ENCODE measurements at regions not wholly inside any gene's neighbourhood (a gene's known extent, or its start where the extent isn't known, plus 50 kb on each side); places are given as distances from the start of the nearest gene placed in this dataset.
"Not testable (repeated sequence)": the region's sequence is repeated elsewhere in the genome, so short reads cannot be mapped to it uniquely, and the experiment has no call there.

- POLR2A ChIA-PET: no interaction called here
- TF ChIP-seq FOXM1 (IDR thresholded peaks at IDR 0.05; ENCODE audit: borderline replicate concordance): no peak
- TF ChIP-seq LEF1 (IDR thresholded peaks at IDR 0.05; ENCODE audit: borderline replicate concordance): no peak
- DNase-seq (ENCODE audit: extremely low spot score): no peak
- CTCF ChIA-PET: no interaction called here
Observed at GRCh38 chr5:103743421-103743820, 180.8 kb upstream of the NUDT12 start.

GRCh38 chr5:103741984-103742383 lies 179.4 kb upstream of the NUDT12 start:
- DNase-seq (ENCODE audit: extremely low spot score): no peak
- no peak for TF ChIP-seq LEF1 (IDR thresholded peaks at IDR 0.05; ENCODE audit: borderline replicate concordance)
- no peak for TF ChIP-seq SUZ12 (IDR thresholded peaks at IDR 0.05)
- no peak for TF ChIP-seq ARNT (IDR thresholded peaks at IDR 0.05)
- TF ChIP-seq ELF4 (IDR thresholded peaks at IDR 0.05): no peak
- no peak for TF ChIP-seq BHLHE40 (IDR thresholded peaks at IDR 0.05; ENCODE audit: borderline replicate concordance)
- no peak for TF ChIP-seq FOXA1 (IDR thresholded peaks at IDR 0.05)
- TF ChIP-seq TARDBP (IDR thresholded peaks at IDR 0.05): no peak
- no peak for TF ChIP-seq NFRKB (IDR thresholded peaks at IDR 0.05)
- no peak for TF ChIP-seq ZNF384 (IDR thresholded peaks at IDR 0.05)
- no peak for TF ChIP-seq PKNOX1 (IDR thresholded peaks at IDR 0.05)
- no peak for TF ChIP-seq HDGF (IDR thresholded peaks at IDR 0.05; ENCODE audit: borderline replicate concordance)
- no peak for TF ChIP-seq L3MBTL2 (conservative IDR thresholded peaks at IDR 0.05)
- CTCF ChIA-PET: no interaction called here
- POLR2A ChIA-PET: no interaction called here

DNA sequence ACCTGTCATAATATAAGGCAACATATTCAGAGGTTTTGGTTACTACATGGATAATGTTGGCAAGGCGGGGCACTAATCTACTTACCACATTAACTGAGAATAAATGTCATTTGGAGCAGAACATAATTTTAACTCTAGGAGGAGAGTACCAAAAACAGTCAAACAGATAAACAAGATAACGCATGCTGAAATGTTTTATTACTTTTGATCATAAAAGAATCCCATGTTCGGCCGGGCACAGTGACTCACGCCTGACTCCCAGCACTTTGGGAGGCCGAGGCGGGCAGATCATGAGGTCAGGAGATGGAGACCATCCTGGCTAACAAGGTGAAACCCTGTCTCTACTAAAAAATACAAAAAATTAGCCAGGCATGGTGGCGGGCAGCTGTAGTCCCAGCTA lies 173.8 kb upstream of the NUDT12 start:
- DNase-seq (ENCODE audit: extremely low spot score); CTCF ChIA-PET; POLR2A ChIA-PET: not testable (repeated sequence)

- ChIA-PET POLR2A (no interaction called here), CTCF (no interaction called here)
- TF ChIP-seq ARNT (IDR thresholded peaks at IDR 0.05): no peak
- no peak for TF ChIP-seq FOXK2 (IDR thresholded peaks at IDR 0.05)
- no peak for TF ChIP-seq BHLHE40 (IDR thresholded peaks at IDR 0.05; ENCODE audit: borderline replicate concordance)
- TF ChIP-seq TARDBP (IDR thresholded peaks at IDR 0.05): no peak
- no peak for TF ChIP-seq L3MBTL2 (conservative IDR thresholded peaks at IDR 0.05)
- TF ChIP-seq SUZ12 (IDR thresholded peaks at IDR 0.05): no peak
- no peak for TF ChIP-seq SP1 (IDR thresholded peaks at IDR 0.05)
- TF ChIP-seq HDGF (IDR thresholded peaks at IDR 0.05; ENCODE audit: borderline replicate concordance): no peak
- TF ChIP-seq NFRKB (IDR thresholded peaks at IDR 0.05): no peak
- no peak for TF ChIP-seq ZNF384 (IDR thresholded peaks at IDR 0.05)
- no peak for TF ChIP-seq FOXM1 (IDR thresholded peaks at IDR 0.05; ENCODE audit: borderline replicate concordance)
- no peak for TF ChIP-seq LEF1 (IDR thresholded peaks at IDR 0.05; ENCODE audit: borderline replicate concordance)
- DNase-seq (ENCODE audit: extremely low spot score): no peak
Observed at GRCh38 chr5:103724271-103724670, 161.7 kb upstream of the NUDT12 start.

GRCh38 chr5:103721183-103721582 lies 158.6 kb upstream of the NUDT12 start:
- TF ChIP-seq NFRKB (IDR thresholded peaks at IDR 0.05): no peak
- TF ChIP-seq FOXA1 (IDR thresholded peaks at IDR 0.05): no peak
- TF ChIP-seq ARNT (IDR thresholded peaks at IDR 0.05): no peak
- no peak for TF ChIP-seq L3MBTL2 (conservative IDR thresholded peaks at IDR 0.05)
- no peak for TF ChIP-seq TARDBP (IDR thresholded peaks at IDR 0.05)
- TF ChIP-seq FOXM1 (IDR thresholded peaks at IDR 0.05; ENCODE audit: borderline replicate concordance): no peak
- TF ChIP-seq CTBP1 (IDR thresholded peaks at IDR 0.05; ENCODE audit: borderline replicate concordance): no peak
- no peak for TF ChIP-seq SP1 (IDR thresholded peaks at IDR 0.05)
- TF ChIP-seq ELF4 (IDR thresholded peaks at IDR 0.05): no peak
- no peak for TF ChIP-seq PKNOX1 (IDR thresholded peaks at IDR 0.05)
- TF ChIP-seq FOXK2 (IDR thresholded peaks at IDR 0.05): no peak
- no peak for TF ChIP-seq SUZ12 (IDR thresholded peaks at IDR 0.05)
- ChIA-PET POLR2A (no interaction called here), CTCF (no interaction called here)
- no peak for DNase-seq (ENCODE audit: extremely low spot score)

DNA sequence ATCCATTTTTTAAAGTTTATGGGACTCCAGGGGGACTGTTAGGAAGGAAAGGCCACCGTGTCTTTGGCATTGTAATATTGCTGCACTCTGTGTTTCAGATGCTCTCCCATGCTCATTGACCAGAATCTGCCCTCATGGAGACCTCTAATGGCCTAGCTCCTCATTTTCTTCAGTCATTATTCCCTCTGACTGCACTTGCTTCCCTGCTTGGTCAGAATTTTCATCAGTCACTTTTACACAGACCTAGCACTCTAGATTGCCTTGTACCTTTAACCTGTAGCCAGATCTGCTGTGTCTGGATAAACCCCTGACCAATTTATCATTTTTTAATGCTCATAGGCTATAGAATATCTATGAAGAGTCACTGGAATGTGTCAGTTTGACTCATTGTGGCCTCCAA lies 155.5 kb upstream of the NUDT12 start:
- no peak for DNase-seq (ENCODE audit: extremely low spot score)
- TF ChIP-seq LEF1 (IDR thresholded peaks at IDR 0.05; ENCODE audit: borderline replicate concordance) (no peak), BHLHE40 (IDR thresholded peaks at IDR 0.05; ENCODE audit: borderline replicate concordance) (no peak), SUZ12 (IDR thresholded peaks at IDR 0.05) (no peak), FOXA1 (IDR thresholded peaks at IDR 0.05) (no peak), CTBP1 (IDR thresholded peaks at IDR 0.05; ENCODE audit: borderline replicate concordance) (no peak), L3MBTL2 (conservative IDR thresholded peaks at IDR 0.05) (no peak), ARNT (IDR thresholded peaks at IDR 0.05) (no peak), SP1 (IDR thresholded peaks at IDR 0.05) (no peak), NFRKB (IDR thresholded peaks at IDR 0.05) (no peak), TARDBP (IDR thresholded peaks at IDR 0.05) (no peak), FOXM1 (IDR thresholded peaks at IDR 0.05; ENCODE audit: borderline replicate concordance) (no peak), ZNF384 (IDR thresholded peaks at IDR 0.05) (no peak), FOXK2 (IDR thresholded peaks at IDR 0.05) (no peak)
- ChIA-PET POLR2A (no interaction called here), CTCF (no interaction called here)

- no peak for DNase-seq (ENCODE audit: extremely low spot score)
- no peak for TF ChIP-seq ZNF384 (IDR thresholded peaks at IDR 0.05)
- no peak for TF ChIP-seq HDGF (IDR thresholded peaks at IDR 0.05; ENCODE audit: borderline replicate concordance)
- TF ChIP-seq FOXA1 (IDR thresholded peaks at IDR 0.05): no peak
- TF ChIP-seq FOXK2 (IDR thresholded peaks at IDR 0.05): no peak
- no peak for TF ChIP-seq FOXM1 (IDR thresholded peaks at IDR 0.05; ENCODE audit: borderline replicate concordance)
- TF ChIP-seq TARDBP (IDR thresholded peaks at IDR 0.05): no peak
- no peak for TF ChIP-seq SP1 (IDR thresholded peaks at IDR 0.05)
- TF ChIP-seq ARNT (IDR thresholded peaks at IDR 0.05): no peak
- ChIA-PET CTCF (no interaction called here), POLR2A (no interaction called here)
Observed at GRCh38 chr5:103708601-103709000, 146.0 kb upstream of the NUDT12 start.

Measured in HEK293T (cell line).